WI38 (cell line): ENCODE measurements at regions not wholly inside any gene's neighbourhood (a gene's known extent, or its start where the extent isn't known, plus 50 kb on each side); places are given as distances from the start of the nearest gene placed in this dataset.

Experiments
- H3K4me3 ChIP-seq: 2 replicates; pipeline ENCODE4 v1.5.1; 2011; ENCODE audit warnings: low read depth, mild to moderate bottlenecking, control low read depth, low read length
- CTCF ChIP-seq: IDR thresholded peaks from 2 replicates; pipeline ENCODE4 v1.5.1; 2012; ENCODE audit warnings: low read depth, mild to moderate bottlenecking, control low read depth, low read length

- no peak for TF ChIP-seq CTCF
- no peak overlapping the region for H3K4me3 ChIP-seq
Observed at GRCh38 chr7:84372712-84373111, 178.1 kb upstream of the SEMA3A start.

DNA sequence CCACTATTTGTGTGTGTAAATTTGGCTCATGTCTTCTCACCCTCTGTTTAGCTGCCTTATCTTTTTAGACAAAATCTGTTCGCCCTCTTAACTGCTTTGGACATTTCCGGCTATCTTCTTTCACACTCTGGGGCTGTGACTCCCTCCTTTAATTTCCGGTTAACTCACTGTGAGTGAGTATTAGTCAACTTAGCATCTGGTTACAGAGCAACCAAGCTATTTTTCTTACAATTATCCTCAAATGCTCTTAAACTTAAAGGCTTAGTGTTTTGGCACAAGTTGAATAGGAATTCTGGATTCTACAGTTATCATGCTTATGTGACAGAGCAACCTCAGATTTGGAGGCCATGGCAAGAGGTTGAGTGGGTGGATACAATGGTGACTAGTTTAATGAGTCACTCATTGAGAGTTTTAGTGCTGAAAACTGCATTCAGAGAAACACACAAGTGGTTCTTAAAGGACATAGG is 177.6 kb upstream of the SEMA3A start:
- H3K4me3 ChIP-seq: peak overlapping the region; percentile 16; the same call in 1 of the 2 replicates

DNA sequence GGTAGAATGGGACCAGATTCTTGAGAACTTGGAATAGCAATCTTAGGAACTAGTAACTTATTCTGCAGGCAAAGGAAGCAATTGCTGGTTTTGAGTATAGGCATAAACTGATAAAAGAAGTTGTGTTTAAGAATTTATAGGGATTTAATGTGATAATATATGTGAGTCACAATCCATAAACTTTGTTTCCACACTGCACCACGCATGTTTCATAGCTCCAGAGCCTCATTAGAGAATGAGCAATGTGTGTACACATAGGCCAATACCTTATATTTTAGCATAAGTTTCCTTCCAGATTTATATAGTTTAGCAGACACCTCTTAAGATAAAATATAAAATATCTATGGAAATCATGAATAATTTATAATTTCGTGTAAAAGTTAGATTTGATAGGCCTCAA is 175.5 kb upstream of the SEMA3A start:
- no peak for TF ChIP-seq CTCF
- no peak overlapping the region for H3K4me3 ChIP-seq

More for the DNA sequence above, 177.6 kb upstream of the SEMA3A start:
- TF ChIP-seq CTCF: no peak

DNA sequence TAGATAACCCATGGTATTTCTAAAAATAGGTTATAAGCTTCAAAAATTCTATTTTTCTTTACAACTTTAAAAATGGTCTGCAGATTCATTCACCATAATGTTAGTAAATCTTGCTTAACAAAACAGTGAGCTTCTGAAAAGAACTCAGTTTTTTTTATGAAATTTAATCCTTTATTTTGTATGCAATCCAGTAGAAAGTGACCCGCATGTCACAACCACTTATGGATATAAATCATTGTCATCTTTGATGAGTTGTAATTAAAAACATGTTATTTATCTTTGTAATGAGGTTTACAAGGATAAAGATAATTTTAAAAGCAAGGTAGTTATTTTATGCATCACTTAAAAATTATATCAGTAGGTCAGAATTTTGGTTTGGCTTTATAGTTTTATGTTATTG is 173.5 kb upstream of the SEMA3A start:
- TF ChIP-seq CTCF: no peak
- H3K4me3 ChIP-seq: no peak overlapping the region

- no peak for TF ChIP-seq CTCF
- H3K4me3 ChIP-seq: no peak overlapping the region
Observed at GRCh38 chr7:84364708-84365107, 170.1 kb upstream of the SEMA3A start.

- TF ChIP-seq CTCF: no peak
Observed at GRCh38 chr7:84363741-84364140, 169.2 kb upstream of the SEMA3A start.

DNA sequence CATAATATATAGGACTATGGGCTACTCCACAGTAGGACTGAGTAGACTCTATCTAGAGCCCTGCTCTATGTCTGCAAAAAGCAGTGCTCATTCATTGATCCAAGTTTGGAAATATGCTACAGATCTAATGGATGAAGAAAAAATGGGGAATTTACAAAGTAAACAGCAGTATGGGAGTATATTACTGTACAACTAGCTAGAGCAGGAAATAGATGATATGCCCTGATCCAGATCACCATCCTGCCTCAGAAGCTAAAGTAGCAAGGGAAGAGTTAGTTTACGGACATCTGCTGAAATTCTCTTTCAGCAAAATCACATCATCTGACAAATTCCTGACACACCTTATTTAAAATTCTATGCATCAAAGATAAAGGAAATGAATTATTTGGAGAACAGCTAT is 168.2 kb upstream of the SEMA3A start:
- no peak overlapping the region for H3K4me3 ChIP-seq
- TF ChIP-seq CTCF: no peak

More at GRCh38 chr7:84363741-84364140, 169.2 kb upstream of the SEMA3A start:
- no peak overlapping the region for H3K4me3 ChIP-seq
